Right ventricle myocardium superior (tissue), 1 donor: ENCODE measurements at regions not wholly inside any gene's neighbourhood (a gene's known extent, or its start where the extent isn't known, plus 50 kb on each side); places are given as distances from the start of the nearest gene placed in this dataset.
"Not testable (repeated sequence)": the region's sequence is repeated elsewhere in the genome, so short reads cannot be mapped to it uniquely, and the experiment has no call there.

Experiments
- ATAC-seq: fragments of 200-7000 bp; cut with Tn5 transposase; one replicate; pipeline ENCODE4 v1.9.1; 2020; ENCODE audit warnings: mild to moderate bottlenecking; ENCODE audit not compliant: poor library complexity
- DNase-seq: peaks from one replicate; pipeline ENCODE4 v3.0.0-alpha.2; 2020
- intact Hi-C: fragments of 100-400 bp; cut with DNase I; formaldehyde crosslinking; loops from one replicate; pipeline ENCODE4 v1.11.2; 2022
- donor health status: DM: no; HTN: yes; CAD: no; lungs with severe emphysema.

GRCh38 chr18:64369830-64370440, 221.0 kb upstream of the LINC00305 start:
- intact Hi-C loops, DNase-seq, ATAC-seq: not testable (repeated sequence)

GRCh38 chr18:64365106-64365505, 216.2 kb upstream of the LINC00305 start:
- intact Hi-C loops: no loop called here
- no peak for DNase-seq
- no peak for ATAC-seq

- intact Hi-C loops: no loop called here
- DNase-seq (no peak), ATAC-seq (no peak)
These were observed 188.8 kb upstream of the LINC00305 start for GRCh38 chr18:64337673-64338072.

GRCh38 chr18:64337018-64337417, 188.1 kb upstream of the LINC00305 start:
- intact Hi-C loops: no loop called here
- no peak for ATAC-seq

GRCh38 chr18:64334748-64335147, 185.9 kb upstream of the LINC00305 start:
- ATAC-seq (no peak), DNase-seq (no peak)
- intact Hi-C loops: no loop called here

More at GRCh38 chr18:64337018-64337417, 188.1 kb upstream of the LINC00305 start:
- no peak for DNase-seq

GRCh38 chr18:64333584-64333983, 184.7 kb upstream of the LINC00305 start:
- ATAC-seq (no peak), DNase-seq (no peak)
- intact Hi-C loops: no loop called here

GRCh38 chr18:64332835-64333234, 183.9 kb upstream of the LINC00305 start:
- no peak for DNase-seq
- intact Hi-C loops: no loop called here
- ATAC-seq: no peak

- no peak for ATAC-seq
- intact Hi-C loops: no loop called here
- no peak for DNase-seq
These were observed 182.5 kb upstream of the LINC00305 start for GRCh38 chr18:64331419-64331818.

GRCh38 chr18:64330931-64331330, 182.0 kb upstream of the LINC00305 start:
- intact Hi-C loops: no loop called here
- ATAC-seq (no peak), DNase-seq (no peak)

GRCh38 chr18:64330161-64330560, 181.3 kb upstream of the LINC00305 start:
- intact Hi-C loops: no loop called here
- no peak for DNase-seq
- no peak for ATAC-seq

- DNase-seq (no peak), ATAC-seq (no peak)
- intact Hi-C loops: no loop called here
These were observed 173.3 kb upstream of the LINC00305 start for GRCh38 chr18:64322189-64322588.

- ATAC-seq (no peak), DNase-seq (no peak)
- intact Hi-C loops: no loop called here
These were observed 169.7 kb upstream of the LINC00305 start for GRCh38 chr18:64318547-64318946.

- no peak for DNase-seq
- intact Hi-C loops: no loop called here
- no peak for ATAC-seq
These were observed 163.0 kb upstream of the LINC00305 start for GRCh38 chr18:64311859-64312258.

- ATAC-seq: no peak
- no peak for DNase-seq
- intact Hi-C loops: no loop called here
These were observed 147.0 kb upstream of the LINC00305 start for GRCh38 chr18:64295839-64296238.

GRCh38 chr18:64294967-64295366, 146.1 kb upstream of the LINC00305 start:
- ATAC-seq (no peak), DNase-seq (no peak)
- intact Hi-C loops: no loop called here

- DNase-seq: no peak
- intact Hi-C loops: no loop called here
- ATAC-seq: no peak
These were observed 139.5 kb upstream of the LINC00305 start for GRCh38 chr18:64288432-64288831.

GRCh38 chr18:64287926-64288325, 139.0 kb upstream of the LINC00305 start:
- no peak for ATAC-seq
- intact Hi-C loops: no loop called here
- no peak for DNase-seq

GRCh38 chr18:64283059-64283458, 134.2 kb upstream of the LINC00305 start:
- ATAC-seq: no peak
- intact Hi-C loops: no loop called here
- no peak for DNase-seq

GRCh38 chr18:64278026-64278425, 129.1 kb upstream of the LINC00305 start:
- DNase-seq: no peak
- no peak for ATAC-seq
- intact Hi-C loops: no loop called here

- DNase-seq (no peak), ATAC-seq (no peak)
- intact Hi-C loops: no loop called here
These were observed 127.6 kb upstream of the LINC00305 start for GRCh38 chr18:64276311-64277090.
